ENCODE measurements at regions not wholly inside any gene's neighbourhood (a gene's known extent, or its start where the extent isn't known, plus 50 kb on each side); places are given as distances from the start of the nearest gene placed in this dataset.
"Not testable (repeated sequence)": the region's sequence is repeated elsewhere in the genome, so short reads cannot be mapped to it uniquely, and the experiment has no call there.

DNA sequence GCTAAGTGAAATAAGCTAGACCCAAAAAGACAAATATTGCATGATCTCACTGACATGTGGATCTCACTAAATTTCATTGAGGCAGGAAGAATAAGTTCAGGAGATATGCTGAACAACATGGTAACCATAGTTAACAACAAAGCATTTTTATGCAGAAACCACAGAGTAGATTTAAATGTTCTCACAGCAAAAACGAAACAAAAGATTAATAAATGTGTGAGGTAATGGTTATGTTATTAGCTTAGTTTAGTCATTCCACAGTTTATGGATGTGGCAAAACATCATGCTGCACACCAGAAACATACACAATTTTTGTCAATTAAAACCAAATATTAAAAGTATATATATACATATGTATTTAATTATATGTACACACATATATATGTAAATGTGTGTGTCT lies 765.8 kb downstream of the SLITRK5 start:
- no peak for DNase-seq

- no peak for DNase-seq
Measured at GRCh38 chr13:88450515-88450914, 779.3 kb downstream of the SLITRK5 start.

DNA sequence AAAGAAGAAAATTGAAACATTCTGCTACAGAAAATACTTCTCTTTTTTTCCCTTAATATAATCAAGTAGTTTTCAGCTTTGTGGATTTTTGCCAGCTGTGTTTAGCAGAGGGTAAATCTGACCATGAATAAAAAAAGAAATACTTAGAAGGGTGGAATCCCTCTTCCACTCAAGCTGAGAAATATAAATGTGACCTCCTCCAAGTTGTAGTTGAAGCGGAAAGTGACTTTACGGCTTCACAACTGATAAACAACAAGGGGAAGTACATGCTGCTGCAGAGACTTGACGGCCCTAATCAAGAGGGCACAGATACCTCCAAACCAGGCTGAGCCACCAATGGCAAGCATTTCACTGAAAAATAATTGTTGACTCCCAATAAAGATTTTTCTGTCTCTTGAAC lies 785.0 kb downstream of the SLITRK5 start:
- no peak for DNase-seq

- no peak for DNase-seq
Measured at GRCh38 chr13:88459331-88459730, 788.2 kb downstream of the SLITRK5 start.

DNA sequence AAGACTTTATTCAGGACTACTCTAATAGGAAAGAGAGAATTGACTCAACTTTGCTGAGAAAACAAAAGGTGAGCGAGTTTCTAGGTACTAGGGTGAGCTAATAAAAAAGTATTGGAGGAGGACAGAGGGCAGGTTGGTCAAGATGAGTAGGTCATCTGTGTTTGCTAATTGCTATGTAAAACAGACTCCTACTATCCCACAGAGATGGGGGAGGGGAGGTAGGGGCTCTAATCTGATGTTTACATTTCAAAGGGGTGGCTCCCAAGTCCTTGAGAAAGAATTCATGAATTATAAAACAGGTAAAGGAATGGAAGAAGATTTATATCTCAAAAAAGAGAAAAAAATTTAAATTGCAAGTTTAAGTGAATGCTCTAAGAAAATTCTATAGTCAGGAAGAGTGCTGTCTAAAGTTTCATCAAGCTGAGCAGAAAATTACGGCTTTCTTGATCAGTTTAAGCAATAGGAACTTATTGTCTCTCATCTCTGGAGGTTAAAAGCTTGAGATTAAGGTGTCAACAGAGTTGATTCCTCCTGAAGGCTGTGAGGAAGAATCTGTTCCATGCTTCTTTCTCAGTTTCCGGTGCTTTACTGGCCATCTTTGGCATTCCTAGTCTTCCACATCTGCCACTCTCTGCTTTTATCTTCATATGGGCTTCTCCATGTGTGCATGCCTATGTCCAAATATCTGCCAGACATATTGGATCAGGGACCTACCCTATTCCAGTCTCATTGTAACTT lies 790.3 kb downstream of the SLITRK5 start:
- no peak for DNase-seq

- no peak for DNase-seq
Measured at GRCh38 chr13:88464851-88465250, 793.7 kb downstream of the SLITRK5 start.

- DNase-seq: no peak
Measured at GRCh38 chr13:88472316-88472715, 801.1 kb downstream of the SLITRK5 start.

- DNase-seq: no peak
Measured at GRCh38 chr13:88483202-88483601, 812.0 kb downstream of the SLITRK5 start.

GRCh38 chr13:88507909-88508308 lies 836.7 kb downstream of the SLITRK5 start:
- DNase-seq: no peak

DNA sequence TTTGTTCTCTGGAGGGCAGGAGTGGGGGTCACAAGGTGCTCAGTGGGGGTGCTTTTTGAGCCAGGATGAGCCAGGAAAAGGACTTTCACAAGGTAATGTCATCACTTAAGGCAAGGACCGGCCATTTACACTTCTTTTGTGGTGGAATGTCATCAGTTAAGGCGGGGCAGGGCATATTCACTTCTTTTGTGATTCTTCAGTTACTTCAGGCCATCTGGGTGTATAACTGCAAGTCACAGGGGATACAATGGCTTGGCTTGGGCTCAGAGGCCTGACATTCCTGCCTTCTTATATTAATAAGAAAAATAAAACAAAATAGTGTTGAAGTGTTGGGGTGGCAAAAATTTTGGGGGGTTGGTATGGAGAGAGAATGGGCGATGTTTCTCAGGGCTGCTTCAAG lies 841.8 kb downstream of the SLITRK5 start:
- not testable (repeated sequence) for DNase-seq

DNA sequence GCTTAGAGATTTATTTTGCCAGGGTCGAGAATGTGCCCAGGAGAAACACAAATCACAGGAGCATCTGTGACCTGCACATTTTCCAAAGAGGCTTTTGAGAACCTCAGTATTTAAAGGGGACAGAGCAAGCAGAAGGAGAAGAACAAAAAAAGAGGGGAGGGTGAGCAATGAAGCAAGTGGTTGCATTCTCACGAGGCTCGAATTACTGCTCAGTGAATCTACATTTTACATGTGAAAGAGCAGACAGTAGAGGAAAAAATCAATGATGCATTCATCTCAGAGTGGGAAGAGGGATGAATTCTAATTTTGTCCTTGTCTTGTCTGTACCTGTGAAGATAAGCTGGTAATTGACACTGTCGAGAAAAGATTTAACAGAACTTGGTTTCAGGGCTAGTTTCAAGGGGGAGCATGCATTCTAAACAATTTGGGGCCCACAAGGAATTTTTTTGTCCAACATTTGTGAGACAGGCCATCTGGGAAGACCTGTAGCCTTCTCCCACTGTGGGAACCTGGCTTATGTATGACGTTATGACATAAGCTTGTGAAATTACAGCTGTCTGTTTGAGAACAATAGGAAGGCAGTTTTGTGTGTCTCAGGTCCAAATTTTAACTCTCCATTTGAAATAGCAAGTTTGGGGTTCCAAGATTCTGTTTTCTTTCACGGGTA lies 855.1 kb downstream of the SLITRK5 start:
- no peak for DNase-seq

DNA sequence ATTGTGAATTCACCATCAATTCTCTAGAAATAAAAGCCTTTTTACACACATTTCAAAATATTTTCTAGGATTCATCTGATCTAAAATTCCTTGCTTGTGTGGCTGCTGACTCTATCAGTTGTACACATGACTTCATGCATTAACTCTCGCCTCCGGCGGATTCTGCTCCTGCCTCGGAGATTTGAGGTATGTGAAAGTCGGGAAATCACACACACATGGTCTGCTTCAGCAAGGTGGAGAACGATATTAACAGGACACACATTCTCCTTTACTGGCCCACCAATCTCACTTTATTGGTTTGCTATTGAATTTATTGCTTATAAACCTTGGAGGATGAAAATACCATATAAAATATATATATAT lies 855.7 kb downstream of the SLITRK5 start:
- no peak for DNase-seq

DNA sequence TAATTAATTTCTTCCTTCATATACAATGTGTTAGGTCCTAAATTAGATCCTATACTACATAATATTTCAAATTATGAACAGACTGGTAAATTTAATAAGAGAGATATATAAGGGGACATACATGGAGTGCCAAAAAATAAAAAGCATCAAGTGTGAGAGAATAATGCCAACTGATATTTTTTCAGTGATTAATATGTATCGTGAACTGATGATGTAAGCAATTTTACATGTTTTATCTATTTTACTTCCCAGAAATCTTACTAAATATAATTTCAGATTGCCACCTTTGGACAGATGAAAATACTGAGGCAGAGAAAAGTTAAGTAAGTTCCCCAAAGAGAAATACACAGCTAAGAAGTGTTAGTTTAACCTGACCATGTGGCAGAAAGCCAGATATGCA lies 870.8 kb downstream of the SLITRK5 start:
- no peak for DNase-seq

- no peak for DNase-seq
Measured at GRCh38 chr13:88544836-88545235, 873.7 kb downstream of the SLITRK5 start.

DNA sequence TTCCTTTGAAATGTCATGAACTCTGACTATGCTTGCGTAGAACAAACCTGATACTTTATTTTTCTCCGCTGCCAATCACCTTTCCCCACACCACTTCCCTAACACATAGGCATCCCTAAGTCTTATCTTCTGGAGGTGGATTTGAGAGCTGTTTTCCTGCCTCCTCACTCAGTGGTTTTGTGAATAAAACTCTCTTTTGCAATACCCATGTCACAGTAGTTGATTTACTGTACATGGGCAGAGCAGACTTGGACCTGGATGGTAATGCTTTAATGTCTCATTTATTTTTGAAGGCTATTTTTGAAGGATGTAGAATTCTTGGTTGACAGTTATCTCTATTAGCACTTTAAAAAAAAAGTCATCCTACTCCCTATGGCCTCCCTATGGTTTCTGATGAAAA lies 881.8 kb downstream of the SLITRK5 start:
- no peak for DNase-seq

GRCh38 chr13:88565566-88565965 lies 894.4 kb downstream of the SLITRK5 start:
- no peak for DNase-seq

DNA sequence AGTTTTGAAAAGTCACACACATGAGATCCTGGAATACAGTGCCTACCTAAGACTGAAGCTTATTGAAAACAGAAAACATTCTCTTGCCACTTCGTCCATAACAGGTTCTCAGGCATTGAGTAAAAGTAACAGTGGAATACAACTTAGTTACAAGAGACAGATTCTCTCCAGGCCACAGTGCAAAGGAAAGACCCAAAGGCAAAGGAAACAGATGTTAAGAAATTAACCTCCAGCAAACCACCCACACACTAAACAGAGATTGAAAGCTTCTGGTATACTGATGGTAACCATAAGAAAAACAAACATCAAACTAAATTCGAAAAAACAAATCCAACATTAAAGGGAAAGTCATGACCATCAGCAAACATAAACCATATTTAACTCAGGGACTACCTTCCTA lies 914.7 kb downstream of the SLITRK5 start:
- no peak for DNase-seq

DNA sequence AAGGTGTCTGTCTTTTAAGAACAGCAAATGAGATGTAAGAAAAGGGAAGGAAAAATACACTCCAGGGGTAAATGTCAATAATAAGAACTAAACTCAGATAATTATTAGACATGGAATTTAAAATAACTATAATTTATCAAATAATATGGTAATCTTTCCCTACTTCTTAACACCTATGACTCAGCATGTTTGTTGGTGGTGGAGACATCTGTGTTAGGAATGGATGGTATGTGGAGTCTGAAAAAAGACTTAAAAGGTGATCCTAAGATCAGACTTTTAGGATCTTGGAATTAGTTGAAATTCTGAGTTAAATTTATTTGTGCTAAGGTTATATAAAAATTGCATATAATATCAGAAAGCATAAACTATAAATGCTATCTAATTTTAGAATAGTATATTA lies 915.1 kb downstream of the SLITRK5 start:
- DNase-seq: no peak

DNA sequence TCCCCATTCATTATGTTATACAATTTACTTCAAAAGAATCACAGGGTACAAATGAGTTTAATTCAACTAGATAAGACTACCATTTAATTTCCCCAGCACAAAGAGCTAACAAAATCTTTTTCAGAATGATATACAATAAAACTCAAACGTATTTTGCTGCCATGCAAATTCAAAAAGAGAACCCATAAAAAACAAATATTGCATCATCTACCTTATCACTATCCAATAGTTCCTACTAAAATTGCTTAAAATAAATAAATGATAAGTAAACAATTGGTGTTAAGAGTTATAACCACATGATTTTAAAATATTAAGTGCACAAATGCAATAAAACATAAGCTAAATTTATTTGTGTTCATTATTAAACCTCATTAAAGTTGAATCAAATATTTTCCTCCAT lies 919.4 kb downstream of the SLITRK5 start:
- DNase-seq: no peak

DNA sequence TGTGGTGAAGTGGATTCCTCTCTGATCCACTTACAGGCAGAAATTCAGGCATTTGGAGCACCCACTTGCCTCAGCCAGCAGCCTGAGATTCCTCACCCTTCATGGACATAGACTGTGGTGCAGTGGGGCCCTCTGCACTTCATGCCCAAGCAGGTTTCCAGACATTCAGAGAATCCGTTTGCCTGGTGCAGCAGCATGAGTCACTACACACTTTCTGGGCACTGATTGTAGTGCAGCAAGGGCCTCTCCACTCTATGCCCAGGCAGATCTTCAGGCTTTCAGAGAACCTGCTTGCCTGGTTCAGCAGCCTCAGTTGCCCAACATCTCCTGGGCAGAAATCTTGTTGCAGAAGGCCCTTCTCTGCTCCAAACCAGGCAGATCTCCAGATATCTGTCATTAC lies 920.9 kb downstream of the SLITRK5 start:
- no peak for DNase-seq

GRCh38 chr13:88601949-88602348 lies 930.8 kb downstream of the SLITRK5 start:
- DNase-seq: no peak

- DNase-seq: no peak
Measured at GRCh38 chr13:88602786-88603777, 931.9 kb downstream of the SLITRK5 start.

DNA sequence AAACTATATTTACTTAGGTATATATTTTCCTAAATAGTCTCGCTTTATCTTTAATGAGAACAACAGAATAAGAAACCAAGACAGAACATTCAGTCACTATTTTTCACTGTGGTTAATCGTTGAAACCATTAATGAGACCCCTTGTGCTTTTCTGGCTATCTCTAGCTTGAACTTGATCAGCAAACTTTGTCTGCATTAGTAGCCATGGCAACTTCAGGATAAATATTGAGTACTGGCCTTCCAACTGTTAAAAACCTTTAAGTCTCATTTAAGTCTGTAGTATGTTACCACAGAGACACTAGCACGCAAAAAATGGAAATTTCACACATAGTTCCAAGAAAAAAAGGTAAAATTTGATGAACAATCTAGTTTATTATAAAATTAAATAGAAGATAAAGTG lies 946.0 kb downstream of the SLITRK5 start:
- DNase-seq: no peak
